Activated CD4-positive, alpha-beta memory T cell treated with anti-CD3 and anti-CD28 coated beads for 36 hours (primary cell): ENCODE measurements at regions not wholly inside any gene's neighbourhood (a gene's known extent, or its start where the extent isn't known, plus 50 kb on each side); places are given as distances from the start of the nearest gene placed in this dataset.

ENCODE experiments used
- CTCF ChIA-PET: fragments of 350-600 bp; sonication (Branson Sonifier 250); formaldehyde crosslinking; loops from one replicate; lab custom pipeline; 2021; ENCODE audit warnings: antibody characterized with exemption, inconsistent platforms; lab: Charles Lee
- POLR2A ChIA-PET: fragments of 350-600 bp; sonication (Branson Sonifier 250); formaldehyde crosslinking; loops from one replicate; lab custom pipeline; 2021; ENCODE audit warnings: antibody characterized with exemption; lab: Charles Lee
- DNase-seq: peaks from one replicate; pipeline ENCODE4 v3.0.0-alpha.2; 2020
- H3K27ac Mint-ChIP-seq: one replicate; pipeline ENCODE4 v1.8.0; 2021; ENCODE audit warnings: mixed read lengths
- H3K27me3 Mint-ChIP-seq: one replicate; pipeline ENCODE4 v1.8.0; 2021; ENCODE audit warnings: mixed read lengths
- H3K36me3 Mint-ChIP-seq: one replicate; pipeline ENCODE4 v1.8.0; 2021; ENCODE audit warnings: mixed read lengths
- H3K4me1 Mint-ChIP-seq: one replicate; pipeline ENCODE4 v1.8.0; 2021; ENCODE audit warnings: low read depth, mixed read lengths
- H3K4me3 Mint-ChIP-seq: one replicate; pipeline ENCODE4 v1.8.0; 2021; ENCODE audit warnings: mild to moderate bottlenecking, mixed read lengths
- H3K9me3 Mint-ChIP-seq: one replicate; pipeline ENCODE4 v1.8.0; 2021; ENCODE audit warnings: mixed read lengths
- intact Hi-C: fragments of 100-400 bp; cut with micrococcal nuclease; formaldehyde crosslinking; loops from one replicate; pipeline ENCODE4 v1.15.1; 2023

DNA sequence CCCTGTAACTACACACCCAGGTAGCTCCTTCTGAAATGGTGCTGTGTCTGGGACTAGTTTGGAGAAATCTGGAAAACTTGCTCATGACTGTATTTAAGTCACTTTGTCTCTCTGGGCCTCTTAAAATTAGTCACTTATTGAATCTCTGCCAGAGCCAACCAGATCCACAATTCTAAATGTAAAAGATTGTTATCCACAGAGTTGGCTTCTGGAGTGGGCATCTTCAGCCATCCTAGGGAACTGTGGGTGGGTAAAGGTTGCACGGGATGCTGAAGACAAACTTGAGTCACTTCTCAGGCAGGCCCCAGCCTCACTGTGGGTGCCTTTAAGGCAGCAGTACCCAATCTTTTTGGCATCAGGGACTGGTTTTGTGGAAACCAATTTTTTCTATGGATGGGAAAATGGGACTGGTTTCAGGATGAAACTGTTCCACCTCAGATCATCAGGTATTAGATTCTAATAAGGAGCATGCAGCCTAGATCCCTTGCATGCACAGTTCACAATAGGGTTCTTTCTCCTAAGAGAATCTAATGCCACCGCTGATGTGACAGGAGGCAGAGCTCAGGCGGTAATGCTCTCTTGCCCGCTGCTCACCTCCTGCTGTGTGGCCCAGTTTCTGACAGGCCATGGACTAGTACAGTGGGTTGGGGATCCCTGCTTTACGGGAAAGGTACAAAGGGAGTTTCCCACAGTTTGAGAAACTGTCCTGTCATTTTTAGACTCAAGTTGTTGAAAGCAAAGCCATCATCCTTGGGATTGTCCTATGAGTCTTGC, 98.3 kb upstream of the SPRED2 start:
- POLR2A ChIA-PET: no interaction called here
- no peak for DNase-seq
- Mint-ChIP-seq H3K4me3 (no peak overlapping the region), H3K27ac (no peak overlapping the region), H3K9me3 (no peaks in the 10 kb centered on the region), H3K27me3 (peaks cover 10% of the 10 kb centered on the region), H3K4me1 (no peaks in the 10 kb centered on the region), H3K36me3 (no peaks in the 10 kb centered on the region)
- CTCF ChIA-PET: no interaction called here
- intact Hi-C loops: no loop called here

DNA sequence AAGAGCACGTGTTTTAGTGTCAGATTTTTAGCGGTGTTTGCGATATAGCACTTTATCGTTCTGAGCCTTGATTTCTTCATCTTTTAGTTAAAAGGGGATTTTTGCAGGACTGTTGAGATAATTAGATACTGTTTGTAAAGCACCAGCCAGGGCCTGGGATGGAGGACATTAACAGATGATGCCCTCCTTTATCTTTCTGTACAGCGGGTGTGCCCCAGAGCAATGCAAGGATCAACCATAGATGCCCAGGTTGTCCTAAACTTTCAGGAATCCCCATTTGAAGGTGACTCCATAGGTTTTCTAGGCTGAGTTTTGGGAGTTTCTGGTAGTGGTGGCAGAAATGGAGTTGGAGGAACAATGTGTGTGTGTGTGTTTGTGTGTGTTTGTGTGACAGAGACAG, 97.0 kb upstream of the SPRED2 start:
- H3K36me3 Mint-ChIP-seq: no peaks in the 10 kb centered on the region
- no peak overlapping the region for H3K27ac Mint-ChIP-seq
- no peak overlapping the region for H3K4me3 Mint-ChIP-seq
- intact Hi-C loops: no loop called here
- POLR2A ChIA-PET: no interaction called here
- peaks cover 15% of the 10 kb centered on the region for H3K27me3 Mint-ChIP-seq
- CTCF ChIA-PET: no interaction called here
- H3K9me3 Mint-ChIP-seq: peaks cover 3% of the 10 kb centered on the region
- no peak for DNase-seq
- H3K4me1 Mint-ChIP-seq: no peaks in the 10 kb centered on the region

- Mint-ChIP-seq H3K27me3 (peaks cover 16% of the 10 kb centered on the region), H3K9me3 (peaks cover 3% of the 10 kb centered on the region), H3K4me1 (no peaks in the 10 kb centered on the region), H3K4me3 (no peak overlapping the region), H3K36me3 (no peaks in the 10 kb centered on the region), H3K27ac (no peak overlapping the region)
- intact Hi-C loops: no loop called here
- POLR2A ChIA-PET: no interaction called here
- DNase-seq: no peak
- CTCF ChIA-PET: no interaction called here
These were observed 95.8 kb upstream of the SPRED2 start for GRCh38 chr2:65528241-65528574.

GRCh38 chr2:65527451-65528240, 95.2 kb upstream of the SPRED2 start:
- no peak overlapping the region for H3K4me3 Mint-ChIP-seq
- H3K36me3 Mint-ChIP-seq: no peaks in the 10 kb centered on the region
- ChIA-PET POLR2A (no interaction called here), CTCF (no interaction called here)
- intact Hi-C loops: no loop called here
- H3K27me3 Mint-ChIP-seq: peaks cover 16% of the 10 kb centered on the region
- H3K9me3 Mint-ChIP-seq: peaks cover 3% of the 10 kb centered on the region
- no peaks in the 10 kb centered on the region for H3K4me1 Mint-ChIP-seq
- no peak overlapping the region for H3K27ac Mint-ChIP-seq
- no peak for DNase-seq

DNA sequence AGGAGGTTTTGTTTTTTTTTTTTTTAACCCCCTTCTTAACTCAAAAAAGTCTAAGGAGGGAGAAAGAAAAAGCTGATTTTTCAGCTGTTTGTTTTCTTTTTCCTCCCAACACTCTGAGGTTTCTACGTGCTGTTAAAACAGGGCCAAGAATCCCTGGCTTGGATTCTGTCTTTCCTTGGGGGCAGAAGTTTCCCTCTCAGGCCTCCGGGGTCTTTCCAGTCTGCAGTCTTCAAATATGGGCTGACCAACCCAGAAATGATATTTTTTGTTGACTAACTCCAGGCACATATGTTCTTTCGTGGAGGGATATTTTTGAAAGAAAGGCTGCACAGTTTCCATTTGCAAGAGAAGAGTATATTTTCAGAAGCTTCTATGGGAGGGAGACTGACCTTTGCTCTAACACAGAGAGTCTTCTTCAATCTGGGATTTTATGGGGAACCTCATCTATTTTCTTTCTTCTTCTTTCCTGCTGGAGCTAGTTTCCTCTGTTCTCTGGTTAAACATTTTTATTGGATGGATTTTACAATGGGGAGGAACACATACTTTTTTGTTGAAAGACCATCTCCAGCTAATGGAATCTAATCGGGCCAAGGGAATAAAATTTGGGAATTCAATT, 93.3 kb upstream of the SPRED2 start:
- Mint-ChIP-seq H3K36me3 (no peaks in the 10 kb centered on the region), H3K9me3 (peaks cover 3% of the 10 kb centered on the region), H3K27ac (no peak overlapping the region), H3K4me3 (no peak overlapping the region), H3K4me1 (no peaks in the 10 kb centered on the region), H3K27me3 (peaks cover 14% of the 10 kb centered on the region)
- intact Hi-C loops: no loop called here
- CTCF ChIA-PET: no interaction called here
- POLR2A ChIA-PET: no interaction called here
- no peak for DNase-seq

DNA sequence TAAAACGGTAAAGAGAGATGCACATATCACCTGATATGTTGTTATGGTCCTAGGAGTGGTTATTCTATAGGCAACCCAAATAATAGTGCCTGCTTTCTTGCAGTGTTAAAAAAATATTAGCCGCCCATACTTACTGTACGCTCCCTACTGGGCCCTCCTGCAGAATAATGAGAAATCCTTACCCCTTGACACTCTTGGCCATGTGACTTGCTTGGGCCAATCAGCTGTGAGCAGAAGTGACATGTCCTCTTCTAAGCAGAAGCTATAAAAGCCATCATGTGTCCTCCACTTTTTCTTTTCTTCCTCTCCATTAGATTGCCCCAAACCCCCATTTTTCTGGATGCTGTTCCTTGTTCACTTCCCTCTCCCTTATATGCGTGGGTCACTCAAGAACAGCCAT, 90.5 kb upstream of the SPRED2 start:
- Mint-ChIP-seq H3K9me3 (peaks cover 3% of the 10 kb centered on the region), H3K27me3 (peaks cover 15% of the 10 kb centered on the region), H3K27ac (no peak overlapping the region), H3K4me1 (no peaks in the 10 kb centered on the region), H3K36me3 (no peaks in the 10 kb centered on the region), H3K4me3 (no peak overlapping the region)
- ChIA-PET CTCF (no interaction called here), POLR2A (no interaction called here)
- no peak for DNase-seq
- intact Hi-C loops: no loop called here

GRCh38 chr2:65518751-65519150, 86.4 kb upstream of the SPRED2 start:
- no peak overlapping the region for H3K4me3 Mint-ChIP-seq
- ChIA-PET POLR2A (no interaction called here), CTCF (no interaction called here)
- no peak for DNase-seq
- no peaks in the 10 kb centered on the region for H3K9me3 Mint-ChIP-seq
- H3K27me3 Mint-ChIP-seq: peaks cover 7% of the 10 kb centered on the region
- H3K36me3 Mint-ChIP-seq: no peaks in the 10 kb centered on the region
- intact Hi-C loops: no loop called here
- H3K27ac Mint-ChIP-seq: no peak overlapping the region
- no peaks in the 10 kb centered on the region for H3K4me1 Mint-ChIP-seq

DNA sequence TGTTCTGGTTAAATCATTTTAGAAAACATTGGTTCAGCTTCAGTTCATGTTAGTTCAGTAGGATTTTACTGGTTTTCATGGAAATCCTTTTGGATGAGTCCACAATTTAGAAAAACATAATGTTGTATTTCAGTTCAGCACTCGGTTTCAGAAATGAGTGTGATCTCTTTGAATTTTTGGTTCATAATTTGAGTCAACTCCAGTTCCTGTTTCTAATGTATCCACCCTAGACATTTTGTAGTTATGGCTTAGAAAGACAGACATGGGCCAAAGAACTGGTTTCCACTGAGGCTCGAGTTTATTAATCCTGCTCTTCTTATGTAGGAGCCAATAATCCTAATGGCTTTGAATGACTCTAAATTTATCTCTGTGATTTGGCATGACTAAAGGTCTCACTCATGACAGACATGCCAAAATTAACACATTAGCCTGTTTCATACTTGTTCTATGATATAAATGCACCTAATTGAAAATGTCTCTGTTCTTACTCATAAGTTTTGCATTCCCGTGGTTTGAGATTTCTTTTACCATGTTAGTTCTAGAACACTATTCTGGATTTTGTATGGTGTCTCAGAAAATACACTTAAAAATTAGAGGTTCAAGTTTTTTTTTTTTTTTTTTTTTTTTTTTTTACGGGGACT, 82.3 kb upstream of the SPRED2 start:
- Mint-ChIP-seq H3K9me3 (no peaks in the 10 kb centered on the region), H3K4me1 (no peaks in the 10 kb centered on the region), H3K27me3 (peaks cover 7% of the 10 kb centered on the region), H3K36me3 (no peaks in the 10 kb centered on the region), H3K27ac (no peak overlapping the region), H3K4me3 (no peak overlapping the region)
- ChIA-PET CTCF (no interaction called here), POLR2A (no interaction called here)
- no peak for DNase-seq
- intact Hi-C loops: no loop called here

DNA sequence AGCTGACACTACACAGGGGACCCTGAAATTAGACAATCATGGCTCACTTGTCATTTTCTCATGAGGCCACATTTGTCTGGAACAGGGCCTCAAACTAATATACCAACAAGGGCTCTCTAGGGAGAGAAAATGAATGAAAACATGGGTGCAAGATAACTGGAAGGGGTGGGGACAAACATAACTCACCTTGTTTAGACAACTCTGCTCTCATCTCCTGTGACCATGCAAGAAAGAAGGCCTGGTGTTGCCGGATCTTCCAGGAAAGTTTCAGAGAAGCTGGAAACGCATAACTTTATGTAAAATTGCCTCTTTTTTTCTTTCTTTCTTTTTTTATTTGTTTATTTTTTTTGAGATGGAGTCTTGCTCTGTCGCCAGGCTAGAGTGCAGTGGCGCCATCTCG, 80.4 kb upstream of the SPRED2 start:
- Mint-ChIP-seq H3K4me1 (no peaks in the 10 kb centered on the region), H3K4me3 (no peak overlapping the region), H3K36me3 (no peaks in the 10 kb centered on the region), H3K9me3 (no peaks in the 10 kb centered on the region), H3K27me3 (peaks cover 10% of the 10 kb centered on the region), H3K27ac (no peak overlapping the region)
- no peak for DNase-seq
- intact Hi-C loops: no loop called here
- ChIA-PET POLR2A (no interaction called here), CTCF (no interaction called here)

DNA sequence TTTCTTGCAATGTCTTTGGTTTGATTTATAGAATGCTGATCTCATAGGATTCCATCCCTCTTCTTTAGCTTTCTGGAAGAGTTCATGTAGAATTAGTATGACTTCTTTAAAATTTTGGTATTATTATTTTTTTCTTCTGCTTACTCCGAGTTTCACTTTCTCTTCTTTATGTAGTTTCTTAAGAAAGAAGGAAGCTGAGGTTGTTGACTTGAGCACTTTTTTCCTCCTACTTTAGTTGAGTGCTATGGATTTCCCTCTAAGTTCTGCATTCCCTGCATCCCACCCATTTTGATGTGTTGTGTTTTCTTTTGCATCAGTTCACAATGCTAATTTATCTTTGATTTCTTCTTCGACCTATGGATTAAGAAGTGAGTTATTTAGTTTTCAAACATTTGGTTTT, 78.9 kb upstream of the SPRED2 start:
- Mint-ChIP-seq H3K27ac (no peak overlapping the region), H3K4me1 (no peaks in the 10 kb centered on the region), H3K27me3 (peaks cover 10% of the 10 kb centered on the region), H3K36me3 (no peaks in the 10 kb centered on the region), H3K4me3 (no peak overlapping the region), H3K9me3 (no peaks in the 10 kb centered on the region)
- ChIA-PET CTCF (no interaction called here), POLR2A (interaction anchor here (0.7 kb wide), 1 partner anchor 726 kb away, joined by 4 read pairs; no protein-coding TSS in a partner anchor)
- intact Hi-C loops: no loop called here
- DNase-seq: no peak

- Mint-ChIP-seq H3K4me3 (no peak overlapping the region), H3K4me1 (no peaks in the 10 kb centered on the region), H3K9me3 (no peaks in the 10 kb centered on the region), H3K27me3 (peaks cover 8% of the 10 kb centered on the region), H3K36me3 (no peaks in the 10 kb centered on the region), H3K27ac (no peak overlapping the region)
- ChIA-PET POLR2A (no interaction called here), CTCF (no interaction called here)
- DNase-seq: no peak
- intact Hi-C loops: no loop called here
These were observed 75.8 kb upstream of the SPRED2 start for GRCh38 chr2:65508225-65508624.
